ENCODE measurements at regions not wholly inside any gene's neighbourhood (a gene's known extent, or its start where the extent isn't known, plus 50 kb on each side); places are given as distances from the start of the nearest gene placed in this dataset.

- TF ChIP-seq CTCF (IDR thresholded peaks at IDR 0.05; ENCODE audit: borderline replicate concordance, control extremely low read depth, extremely low read depth, insufficient read depth, missing control alignments): no peak
- no peak for DNase-seq (ENCODE audit: low spot score)
- in situ Hi-C loops (cut with MboI; ENCODE audit: low sequenced_read_pairs, unreplicated experiment): no loop called here
Observed at GRCh38 chr4:63786171-63786570, 623.1 kb downstream of the TECRL start.

- in situ Hi-C loops (cut with MboI; ENCODE audit: low sequenced_read_pairs, unreplicated experiment): no loop called here
- no peak for DNase-seq (ENCODE audit: low spot score)
- TF ChIP-seq CTCF (IDR thresholded peaks at IDR 0.05; ENCODE audit: borderline replicate concordance, control extremely low read depth, extremely low read depth, insufficient read depth, missing control alignments): no peak
Observed at GRCh38 chr4:63784822-63785221, 624.4 kb downstream of the TECRL start.

GRCh38 chr4:63777601-63778000, 631.6 kb downstream of the TECRL start:
- in situ Hi-C loops (cut with MboI; ENCODE audit: low sequenced_read_pairs, unreplicated experiment): no loop called here
- DNase-seq (ENCODE audit: low spot score): no peak
- no peak for TF ChIP-seq CTCF (IDR thresholded peaks at IDR 0.05; ENCODE audit: borderline replicate concordance, control extremely low read depth, extremely low read depth, insufficient read depth, missing control alignments)

GRCh38 chr4:63764400-63764799, 644.9 kb downstream of the TECRL start:
- no peak for DNase-seq (ENCODE audit: low spot score)
- TF ChIP-seq CTCF (IDR thresholded peaks at IDR 0.05; ENCODE audit: borderline replicate concordance, control extremely low read depth, extremely low read depth, insufficient read depth, missing control alignments): no peak
- in situ Hi-C loops (cut with MboI; ENCODE audit: low sequenced_read_pairs, unreplicated experiment): no loop called here

GRCh38 chr4:63757929-63758328, 651.3 kb downstream of the TECRL start:
- in situ Hi-C loops (cut with MboI; ENCODE audit: low sequenced_read_pairs, unreplicated experiment): no loop called here
- no peak for TF ChIP-seq CTCF (IDR thresholded peaks at IDR 0.05; ENCODE audit: borderline replicate concordance, control extremely low read depth, extremely low read depth, insufficient read depth, missing control alignments)
- no peak for DNase-seq (ENCODE audit: low spot score)

- no peak for TF ChIP-seq CTCF (IDR thresholded peaks at IDR 0.05; ENCODE audit: borderline replicate concordance, control extremely low read depth, extremely low read depth, insufficient read depth, missing control alignments)
- no peak for DNase-seq (ENCODE audit: low spot score)
- in situ Hi-C loops (cut with MboI; ENCODE audit: low sequenced_read_pairs, unreplicated experiment): no loop called here
Observed at GRCh38 chr4:63742882-63743281, 666.4 kb downstream of the TECRL start.

- TF ChIP-seq CTCF (IDR thresholded peaks at IDR 0.05; ENCODE audit: borderline replicate concordance, control extremely low read depth, extremely low read depth, insufficient read depth, missing control alignments): no peak
- no peak for DNase-seq (ENCODE audit: low spot score)
- in situ Hi-C loops (cut with MboI; ENCODE audit: low sequenced_read_pairs, unreplicated experiment): no loop called here
Observed at GRCh38 chr4:63729519-63729918, 679.7 kb downstream of the TECRL start.
